ENCODE measurements at regions not wholly inside any gene's neighbourhood (a gene's known extent, or its start where the extent isn't known, plus 50 kb on each side); places are given as distances from the start of the nearest gene placed in this dataset.
"Not testable (repeated sequence)": the region's sequence is repeated elsewhere in the genome, so short reads cannot be mapped to it uniquely, and the experiment has no call there.

DNA sequence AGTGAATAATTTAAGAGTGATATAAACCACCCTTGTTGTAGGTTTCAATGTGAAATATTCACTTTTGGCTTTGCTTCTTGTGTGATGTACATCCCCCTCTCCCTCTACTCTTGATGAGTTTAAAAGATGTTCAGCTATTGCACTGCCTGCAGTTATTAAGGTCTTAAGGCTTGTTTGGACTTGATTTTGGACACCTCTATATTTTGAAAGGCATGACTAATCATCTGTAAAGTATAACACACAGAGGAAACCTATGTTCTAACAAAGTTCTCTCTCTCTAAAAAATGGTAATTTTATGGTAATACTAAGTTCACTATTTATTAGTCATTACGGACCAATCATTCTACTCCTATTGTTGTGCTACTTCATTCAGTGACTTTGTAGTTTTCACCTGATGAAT lies 1719.9 kb downstream of the GRIK2 start:
- DNase-seq, result no peak

- no peak for DNase-seq
These were observed 1714.5 kb downstream of the GRIK2 start for GRCh38 chr6:103107985-103108384.

DNA sequence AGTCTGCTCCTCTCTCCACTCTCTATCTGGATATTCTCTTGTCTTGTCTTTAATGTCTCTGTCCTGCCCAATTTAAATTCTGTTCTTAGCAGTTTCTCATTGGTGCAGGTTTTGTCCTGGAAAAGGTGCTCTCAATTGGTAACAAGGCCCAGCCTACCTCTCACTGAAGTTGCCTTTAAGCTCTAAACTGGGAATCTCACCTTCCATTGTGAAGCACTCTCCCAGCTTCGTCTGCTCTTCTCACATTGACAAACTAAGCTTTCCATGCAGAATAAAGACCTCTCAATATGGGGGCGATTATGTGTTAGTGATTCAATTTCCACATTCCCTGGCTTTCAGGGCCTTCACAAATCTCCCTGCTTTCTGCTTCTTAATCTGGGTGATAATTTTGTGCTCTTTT lies 1712.2 kb downstream of the GRIK2 start:
- no peak for DNase-seq

DNA sequence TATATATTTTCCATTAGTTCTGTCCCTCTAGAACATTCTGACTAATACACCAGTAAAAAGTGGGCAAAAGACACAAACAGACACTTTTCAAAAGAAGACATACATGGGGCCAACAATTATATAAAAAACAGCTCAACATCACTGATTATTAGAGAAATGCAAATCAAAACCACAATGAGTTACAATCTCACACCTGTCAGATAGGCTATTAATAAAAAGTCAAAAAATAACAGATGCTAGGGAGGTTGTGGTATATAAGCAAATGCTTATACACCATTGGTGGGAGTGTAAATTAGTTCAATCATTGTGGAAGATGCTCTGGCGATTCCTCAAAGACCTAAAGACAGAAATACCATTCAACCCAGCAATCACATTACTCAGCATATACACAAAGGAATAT lies 1707.8 kb downstream of the GRIK2 start:
- DNase-seq, result no peak

DNA sequence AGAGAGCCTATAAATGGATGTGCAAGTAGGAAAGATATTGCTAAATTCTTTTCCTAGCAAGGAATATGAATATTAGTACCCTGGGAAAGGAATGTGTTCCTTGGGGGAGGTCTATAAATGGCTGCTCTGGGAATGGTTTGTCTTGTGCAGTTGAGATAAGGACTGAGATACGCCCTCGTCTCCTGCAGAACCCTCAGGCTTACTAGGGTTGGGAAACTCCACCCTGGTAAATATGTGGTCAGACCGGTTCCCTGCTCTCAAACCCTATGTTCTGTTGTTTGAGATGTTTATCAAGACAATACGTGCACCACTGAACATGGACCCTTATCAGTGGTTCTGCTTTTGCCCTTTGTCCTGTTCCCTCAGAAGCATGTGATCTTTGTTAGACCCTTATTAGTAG lies 1698.9 kb downstream of the GRIK2 start:
- not testable (repeated sequence) for DNase-seq

DNA sequence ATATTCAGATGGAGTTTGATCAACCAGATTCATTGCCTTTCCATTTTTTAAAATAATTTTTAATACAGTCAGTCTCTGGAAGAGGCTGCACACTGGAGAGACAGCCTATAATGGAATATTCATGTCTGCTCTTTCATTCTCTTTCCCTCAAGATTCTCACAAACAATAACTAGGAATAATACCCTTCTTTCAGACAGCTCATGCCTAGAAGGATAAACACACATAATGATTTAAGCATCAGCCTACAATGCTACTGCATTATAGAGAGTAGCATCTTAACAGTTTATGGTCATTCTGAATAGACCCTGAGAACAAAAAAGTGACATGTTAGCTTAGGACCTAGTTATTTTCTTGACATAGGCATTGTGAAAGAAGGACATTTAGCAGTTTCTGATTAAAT lies 1692.3 kb downstream of the GRIK2 start:
- no peak for DNase-seq

- no peak for DNase-seq
These were observed 1688.5 kb downstream of the GRIK2 start for GRCh38 chr6:103081876-103082630.

- no peak for DNase-seq
These were observed 1687.6 kb downstream of the GRIK2 start for GRCh38 chr6:103081126-103081525.

GRCh38 chr6:103080497-103080896 lies 1687.0 kb downstream of the GRIK2 start:
- DNase-seq, result no peak

- DNase-seq, result no peak
These were observed 1686.4 kb downstream of the GRIK2 start for GRCh38 chr6:103079867-103080266.

DNA sequence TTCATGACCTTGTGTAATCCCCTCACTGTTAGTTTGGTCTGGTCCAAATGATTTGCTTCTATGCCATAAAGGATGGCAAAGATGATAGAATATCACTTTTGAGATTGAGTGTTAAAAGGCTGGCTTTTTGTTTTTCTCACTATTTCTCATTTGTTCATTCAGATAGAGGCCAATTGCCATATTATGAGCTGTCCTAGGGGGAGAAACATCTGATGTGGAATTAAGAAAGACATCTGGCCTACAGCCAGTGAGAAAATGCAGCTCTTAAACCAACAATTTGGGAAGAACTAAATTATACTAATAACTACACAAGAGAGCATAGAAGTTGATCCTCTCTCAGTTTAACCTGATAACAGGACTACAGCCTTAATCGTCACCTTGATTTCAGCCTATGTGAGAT lies 1668.6 kb downstream of the GRIK2 start:
- no peak for DNase-seq

DNA sequence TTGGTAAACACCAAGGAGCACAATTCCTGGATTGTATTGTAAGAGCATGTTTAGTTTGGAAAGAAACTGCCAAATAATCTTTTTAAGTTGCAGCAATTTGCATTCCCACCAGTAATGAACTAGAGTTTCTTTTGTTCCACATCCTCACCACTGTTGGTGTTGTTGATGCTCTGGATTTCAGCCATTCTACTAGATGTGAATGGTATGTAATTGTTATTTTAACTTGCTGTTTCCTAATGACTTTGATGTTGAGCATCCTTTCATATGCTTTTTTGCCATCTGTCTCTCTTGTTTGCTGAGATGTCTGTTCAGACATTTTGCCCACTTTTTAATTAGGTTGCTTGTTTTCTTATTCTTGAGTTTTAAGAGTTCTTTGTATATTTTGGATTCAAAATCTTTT lies 1654.1 kb downstream of the GRIK2 start:
- DNase-seq, result no peak

DNA sequence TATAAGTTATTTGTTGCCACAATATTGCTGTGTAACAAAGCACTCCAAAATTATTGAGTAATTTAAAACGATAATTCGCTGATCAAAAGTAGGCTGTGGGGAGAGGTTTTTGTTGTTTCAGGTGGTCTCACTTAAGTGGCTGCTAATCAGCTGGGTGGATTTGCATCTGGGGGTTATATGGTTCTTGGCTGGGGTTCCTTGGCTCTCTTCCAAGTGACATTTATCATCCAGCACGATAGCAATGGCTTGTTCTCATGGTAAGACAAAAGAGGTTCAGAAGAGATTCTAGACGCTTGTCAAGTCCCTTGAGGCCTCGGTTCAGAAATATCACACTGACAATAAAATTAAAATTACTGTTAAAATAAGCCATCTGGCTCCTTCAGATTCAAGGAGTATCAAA lies 1648.8 kb downstream of the GRIK2 start:
- no peak for DNase-seq

DNA sequence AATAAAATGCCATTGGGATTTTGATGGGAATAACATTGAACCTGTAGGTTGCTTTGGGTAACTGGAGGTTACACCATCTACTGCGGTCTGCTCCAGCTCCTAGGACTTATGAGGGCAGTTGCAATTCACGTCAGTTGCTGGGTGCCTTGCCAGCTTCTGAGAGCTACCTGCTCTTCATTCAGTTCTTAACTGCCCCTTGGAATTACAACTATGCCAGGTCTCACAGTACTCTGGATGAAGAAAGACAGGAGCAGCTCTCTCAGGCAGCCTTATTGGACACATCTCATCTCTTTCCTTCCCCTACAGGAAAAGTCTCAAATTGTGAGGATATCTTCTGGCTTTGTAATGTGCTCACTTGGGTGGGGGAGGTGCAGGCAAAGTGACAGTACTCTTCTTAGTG lies 1643.3 kb downstream of the GRIK2 start:
- DNase-seq, result no peak

DNA sequence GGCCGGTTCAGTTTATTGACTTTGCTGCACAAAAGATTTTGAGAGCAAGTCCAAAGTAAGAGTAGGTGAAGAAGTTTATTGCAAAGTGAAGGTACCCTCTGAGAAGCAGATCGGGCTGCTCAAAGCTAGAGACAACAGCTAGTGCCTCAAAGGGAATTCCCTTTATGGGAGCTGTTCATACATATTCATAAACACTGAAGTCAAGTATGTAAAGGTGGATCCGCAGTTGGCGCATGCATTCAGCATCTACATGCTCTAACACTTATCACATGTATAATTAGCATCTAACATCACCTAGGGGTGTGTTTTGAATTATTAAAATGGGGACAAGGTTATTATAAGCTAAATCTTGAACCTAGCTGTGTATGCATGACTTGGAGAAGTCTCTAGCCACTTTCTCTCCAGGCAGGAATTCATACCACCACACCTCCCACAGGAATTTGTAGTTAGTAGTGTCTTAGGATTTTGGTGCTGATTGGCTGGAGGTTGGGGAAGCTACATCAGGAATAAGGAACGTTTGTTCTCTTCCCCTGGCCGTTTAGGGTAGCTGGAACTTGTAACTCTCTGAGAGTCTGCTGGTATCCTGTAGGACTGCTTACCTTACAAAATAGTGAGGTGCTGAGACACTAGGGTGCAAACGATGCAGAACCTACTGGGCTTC lies 1633.9 kb downstream of the GRIK2 start:
- no peak for DNase-seq

DNA sequence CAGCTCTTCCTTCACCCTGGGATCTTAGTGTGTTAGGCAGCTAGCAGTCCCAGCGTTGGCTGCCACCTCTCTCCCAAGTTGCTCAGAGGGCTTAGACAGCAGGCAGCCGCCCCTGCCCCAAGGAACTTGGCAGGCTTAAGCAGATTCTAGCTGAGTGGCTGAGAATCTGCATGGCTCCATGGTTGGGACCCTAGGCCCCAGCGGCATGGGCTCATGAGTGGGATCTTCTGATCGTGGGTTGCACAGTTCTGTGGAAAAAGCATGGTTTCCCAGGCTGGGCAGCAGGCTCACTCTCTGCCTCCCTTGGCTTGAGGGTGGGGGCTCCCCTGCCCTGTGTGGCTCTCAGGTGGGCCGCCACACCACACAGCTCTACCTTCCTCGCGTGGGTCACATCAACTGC lies 1624.9 kb downstream of the GRIK2 start:
- no peak for DNase-seq

- no peak for DNase-seq
These were observed 1624.4 kb downstream of the GRIK2 start for GRCh38 chr6:103017878-103018277.

- DNase-seq, result no peak
These were observed 1618.1 kb downstream of the GRIK2 start for GRCh38 chr6:103011605-103012004.

DNA sequence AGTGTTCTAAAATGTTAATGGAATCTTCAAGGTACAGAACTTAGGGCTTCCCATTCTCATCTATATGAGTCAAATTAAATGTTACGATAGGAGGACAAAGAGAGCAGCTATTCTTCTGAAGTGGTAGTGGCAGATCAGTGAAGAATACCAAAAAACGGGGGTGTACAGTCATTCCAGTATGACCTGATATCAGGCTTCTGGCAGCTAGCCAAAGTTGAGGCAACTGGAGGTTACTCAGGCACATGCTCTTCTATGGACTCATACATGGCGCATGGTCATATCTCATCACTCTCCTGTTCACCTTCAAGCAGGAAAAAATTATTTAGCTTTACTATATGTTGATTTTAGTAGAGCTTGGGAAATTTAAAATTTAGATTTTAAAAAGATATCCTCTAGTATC lies 1608.8 kb downstream of the GRIK2 start:
- DNase-seq, result no peak

- no peak for DNase-seq
These were observed 1608.2 kb downstream of the GRIK2 start for GRCh38 chr6:103001724-103002123.

- DNase-seq, result no peak
These were observed 1607.2 kb downstream of the GRIK2 start for GRCh38 chr6:103000688-103001087.

DNA sequence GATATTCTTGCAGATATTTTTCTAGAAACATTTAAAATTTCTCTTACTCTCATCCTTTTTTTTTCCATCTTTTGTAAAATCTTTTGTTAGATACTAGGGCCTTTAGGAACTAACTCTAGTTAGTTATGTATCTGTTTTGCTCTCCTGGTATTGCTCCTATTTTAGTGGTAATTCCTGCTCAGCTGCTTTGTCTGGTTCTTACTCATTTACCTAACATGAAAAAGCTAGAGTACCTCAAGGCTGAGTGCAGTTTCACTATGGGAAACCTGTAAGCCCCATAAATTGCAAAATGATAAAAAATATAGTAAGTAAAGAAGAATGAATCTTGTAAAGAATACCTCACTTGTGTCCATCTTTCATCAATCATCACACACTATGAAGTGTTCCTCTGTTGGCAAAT lies 1602.0 kb downstream of the GRIK2 start:
- DNase-seq, result no peak

GRCh38 chr6:102994866-102995265 lies 1601.4 kb downstream of the GRIK2 start:
- no peak for DNase-seq

GRCh38 chr6:102986086-102986485 lies 1592.6 kb downstream of the GRIK2 start:
- no peak for DNase-seq

GRCh38 chr6:102984357-102984756 lies 1590.8 kb downstream of the GRIK2 start:
- DNase-seq, result no peak

All from stimulated activated CD4-positive, alpha-beta T cell treated with anti-CD3 and anti-CD28 coated beads, Interleukin-4, amount 100 ng/mL, for 24 hours (primary cell).